MM.1S (cell line): ENCODE measurements at regions not wholly inside any gene's neighbourhood (a gene's known extent, or its start where the extent isn't known, plus 50 kb on each side); places are given as distances from the start of the nearest gene placed in this dataset.
"Not testable (repeated sequence)": the region's sequence is repeated elsewhere in the genome, so short reads cannot be mapped to it uniquely, and the experiment has no call there.

ENCODE experiments used
- DNase-seq: peaks from one replicate; pipeline ENCODE4 v3.0.0-alpha.2; 2015
- H2AFZ ChIP-seq: fragments of 300-600 bp; sonication (generic); 2 replicates; pipeline ENCODE4 v1.6.0; 2016; ENCODE audit warnings: antibody characterized with exemption, low read length
- H3F3A ChIP-seq: fragments of 300-600 bp; sonication (generic); 2 replicates; pipeline ENCODE4 v1.6.1; 2016; ENCODE audit warnings: mild to moderate bottlenecking, antibody characterized with exemption, low read length, moderate library complexity, mixed read lengths; ENCODE audit not compliant: insufficient read depth
- H3K27ac ChIP-seq: fragments of 300-600 bp; sonication (generic); 2 replicates; pipeline ENCODE4 v1.5.1; 2016; ENCODE audit warnings: mild to moderate bottlenecking, low read length
- H3K27me3 ChIP-seq: fragments of 300-600 bp; sonication (generic); replicated peaks from 2 replicates; pipeline ENCODE4 v1.6.0; 2016; ENCODE audit warnings: low read length; ENCODE audit not compliant: insufficient read depth
- H3K36me3 ChIP-seq: fragments of 300-600 bp; sonication (generic); replicated peaks from 2 replicates; pipeline ENCODE4 v1.6.1; 2016; ENCODE audit warnings: mild to moderate bottlenecking, low read length, mixed read lengths; ENCODE audit not compliant: insufficient read depth
- H3K4me1 ChIP-seq: fragments of 300-600 bp; sonication (generic); 2 replicates; pipeline ENCODE4 v1.6.1; 2016; ENCODE audit warnings: low read length, mixed read lengths
- H3K4me2 ChIP-seq: fragments of 300-600 bp; sonication (generic); 2 replicates; pipeline ENCODE4 v1.6.0; 2016; ENCODE audit warnings: low read depth, low read length
- H3K4me3 ChIP-seq: fragments of 300-600 bp; sonication (generic); 2 replicates; pipeline ENCODE4 v1.5.1; 2016; ENCODE audit warnings: low read length, mixed read lengths
- H3K79me2 ChIP-seq: fragments of 300-600 bp; sonication (generic); 2 replicates; pipeline ENCODE4 v1.6.1; 2016; ENCODE audit warnings: mixed run types, low read length, mixed read lengths
- H3K9ac ChIP-seq: fragments of 300-600 bp; sonication (generic); 2 replicates; pipeline ENCODE4 v1.6.1; 2016; ENCODE audit warnings: low read length, mixed read lengths
- H3K9me2 ChIP-seq: fragments of 300-600 bp; sonication (generic); replicated peaks from 2 replicates; pipeline ENCODE4 v1.6.1; 2016; ENCODE audit warnings: mild to moderate bottlenecking, low read length, mixed read lengths; ENCODE audit not compliant: insufficient read depth
- H3K9me3 ChIP-seq: fragments of 300-600 bp; sonication (generic); replicated peaks from 2 replicates; pipeline ENCODE4 v1.6.1; 2016; ENCODE audit warnings: mild to moderate bottlenecking, low read length, mixed read lengths; ENCODE audit not compliant: insufficient read depth
- H4K20me1 ChIP-seq: fragments of 300-600 bp; sonication (generic); 2 replicates; pipeline ENCODE4 v1.6.1; 2016; ENCODE audit warnings: mild to moderate bottlenecking, low read length, moderate library complexity, mixed read lengths; ENCODE audit not compliant: insufficient read depth
- EZH2 ChIP-seq: fragments of 300-600 bp; sonication (generic); optimal IDR thresholded peaks from 2 replicates; pipeline ENCODE3; 2017; ENCODE audit warnings: low read depth, mild to moderate bottlenecking, antibody characterized with exemption, low read length, mixed read lengths
- EZH2phosphoT487 ChIP-seq: fragments of 300-600 bp; sonication (generic); IDR thresholded peaks from 2 replicates; pipeline ENCODE4 v1.6.1; 2018; ENCODE audit warnings: antibody characterized with exemption, low read length
- TF ChIP-seq, protein P1 (sequence below): fragments of 300-600 bp; sonication (generic); IDR thresholded peaks from 2 replicates; pipeline ENCODE4 v1.5.1; 2016; ENCODE audit warnings: antibody characterized with exemption, low read length, mixed read lengths

DNA sequence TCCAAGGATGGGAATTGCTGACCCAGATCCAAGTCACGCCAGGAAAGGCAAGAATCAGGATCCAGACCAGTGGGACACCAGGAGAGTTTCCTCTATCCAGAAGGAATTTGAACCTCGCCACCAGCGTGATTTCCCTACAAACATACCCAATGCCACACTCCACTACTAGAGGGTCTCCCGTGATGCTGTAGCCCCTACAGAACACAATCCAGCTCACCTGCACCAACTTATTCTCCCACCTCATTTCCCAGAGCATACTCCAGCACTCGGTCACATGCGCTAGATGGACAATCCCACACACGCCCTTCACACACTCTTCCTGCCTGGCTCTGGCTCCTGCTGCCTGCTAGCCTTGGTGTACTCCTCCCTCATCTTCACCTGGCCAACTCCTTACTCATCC lies 142.1 kb upstream of the PDE1C start:
- H3F3A ChIP-seq, result no peaks in the 10 kb centered on the region
- H3K27ac ChIP-seq, result no peak overlapping the region
- no peaks in the 10 kb centered on the region for H3K9me3 ChIP-seq
- H3K36me3 ChIP-seq, result no peaks in the 10 kb centered on the region
- no peaks in the 10 kb centered on the region for H3K4me1 ChIP-seq
- no peak for DNase-seq
- H2AFZ ChIP-seq, result no peak overlapping the region
- TF ChIP-seq EZH2 (no peak), EZH2phosphoT487 (no peak)
- TF ChIP-seq, protein P1, sequence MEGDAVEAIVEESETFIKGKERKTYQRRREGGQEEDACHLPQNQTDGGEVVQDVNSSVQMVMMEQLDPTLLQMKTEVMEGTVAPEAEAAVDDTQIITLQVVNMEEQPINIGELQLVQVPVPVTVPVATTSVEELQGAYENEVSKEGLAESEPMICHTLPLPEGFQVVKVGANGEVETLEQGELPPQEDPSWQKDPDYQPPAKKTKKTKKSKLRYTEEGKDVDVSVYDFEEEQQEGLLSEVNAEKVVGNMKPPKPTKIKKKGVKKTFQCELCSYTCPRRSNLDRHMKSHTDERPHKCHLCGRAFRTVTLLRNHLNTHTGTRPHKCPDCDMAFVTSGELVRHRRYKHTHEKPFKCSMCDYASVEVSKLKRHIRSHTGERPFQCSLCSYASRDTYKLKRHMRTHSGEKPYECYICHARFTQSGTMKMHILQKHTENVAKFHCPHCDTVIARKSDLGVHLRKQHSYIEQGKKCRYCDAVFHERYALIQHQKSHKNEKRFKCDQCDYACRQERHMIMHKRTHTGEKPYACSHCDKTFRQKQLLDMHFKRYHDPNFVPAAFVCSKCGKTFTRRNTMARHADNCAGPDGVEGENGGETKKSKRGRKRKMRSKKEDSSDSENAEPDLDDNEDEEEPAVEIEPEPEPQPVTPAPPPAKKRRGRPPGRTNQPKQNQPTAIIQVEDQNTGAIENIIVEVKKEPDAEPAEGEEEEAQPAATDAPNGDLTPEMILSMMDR, result no peak
- H3K79me2 ChIP-seq, result no peaks in the 10 kb centered on the region
- H3K9me2 ChIP-seq, result no peaks in the 10 kb centered on the region
- no peak overlapping the region for H3K9ac ChIP-seq
- no peak overlapping the region for H3K4me2 ChIP-seq
- H4K20me1 ChIP-seq, result no peaks in the 10 kb centered on the region
- no peak overlapping the region for H3K4me3 ChIP-seq
- no peaks in the 10 kb centered on the region for H3K27me3 ChIP-seq

- H3F3A ChIP-seq, result no peaks in the 10 kb centered on the region
- H3K36me3 ChIP-seq, result no peaks in the 10 kb centered on the region
- H3K4me1 ChIP-seq, result no peaks in the 10 kb centered on the region; the same call in 1 of the 2 replicates
- H4K20me1 ChIP-seq, result no peaks in the 10 kb centered on the region
- TF ChIP-seq EZH2 (no peak), EZH2phosphoT487 (no peak)
- TF ChIP-seq, protein P1, result 0 out of 2 replicates have a peak, but pooled peaks have one; percentile 3
- H3K27ac ChIP-seq, result no peak overlapping the region
- no peak overlapping the region for H3K4me3 ChIP-seq
- H3K79me2 ChIP-seq, result no peaks in the 10 kb centered on the region
- no peak overlapping the region for H3K4me2 ChIP-seq
- no peak for DNase-seq
- H3K27me3 ChIP-seq, result no peaks in the 10 kb centered on the region
- no peak overlapping the region for H3K9ac ChIP-seq
- no peaks in the 10 kb centered on the region for H3K9me2 ChIP-seq
- H2AFZ ChIP-seq, result no peak overlapping the region
- H3K9me3 ChIP-seq, result no peaks in the 10 kb centered on the region
Measured at GRCh38 chr7:32206987-32207386, 136.8 kb upstream of the PDE1C start.

DNA sequence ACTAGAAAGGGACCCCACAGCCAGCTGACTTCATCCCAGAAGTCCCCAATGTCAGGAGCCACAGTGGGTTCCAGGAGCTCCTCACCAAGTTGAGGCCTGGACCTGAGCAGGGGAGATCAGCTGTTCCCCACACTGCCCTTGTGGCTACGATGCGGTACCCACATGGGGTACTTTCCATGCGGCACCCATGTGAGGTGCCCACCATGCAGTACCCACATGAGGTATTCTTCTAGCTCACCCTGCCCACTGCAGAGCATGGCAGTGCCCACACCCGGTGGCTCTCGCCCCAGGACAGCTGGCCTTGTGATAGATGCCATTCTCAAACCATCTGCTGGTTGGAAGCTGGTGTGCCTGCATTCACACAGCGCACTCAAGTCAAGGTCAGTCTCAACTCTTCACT lies 136.3 kb upstream of the PDE1C start:
- no peaks in the 10 kb centered on the region for H3K79me2 ChIP-seq
- no peaks in the 10 kb centered on the region for H4K20me1 ChIP-seq
- H2AFZ ChIP-seq, result no peak overlapping the region
- H3K9me2 ChIP-seq, result no peaks in the 10 kb centered on the region
- no peaks in the 10 kb centered on the region for H3K9me3 ChIP-seq
- no peak overlapping the region for H3K4me3 ChIP-seq
- H3F3A ChIP-seq, result no peaks in the 10 kb centered on the region
- H3K4me2 ChIP-seq, result no peak overlapping the region
- DNase-seq, result no peak
- no peak overlapping the region for H3K9ac ChIP-seq
- H3K4me1 ChIP-seq, result no peaks in the 10 kb centered on the region; the same call in 1 of the 2 replicates
- no peaks in the 10 kb centered on the region for H3K27me3 ChIP-seq
- H3K36me3 ChIP-seq, result no peaks in the 10 kb centered on the region
- H3K27ac ChIP-seq, result no peak overlapping the region
- TF ChIP-seq, protein P1, result no peak

DNA sequence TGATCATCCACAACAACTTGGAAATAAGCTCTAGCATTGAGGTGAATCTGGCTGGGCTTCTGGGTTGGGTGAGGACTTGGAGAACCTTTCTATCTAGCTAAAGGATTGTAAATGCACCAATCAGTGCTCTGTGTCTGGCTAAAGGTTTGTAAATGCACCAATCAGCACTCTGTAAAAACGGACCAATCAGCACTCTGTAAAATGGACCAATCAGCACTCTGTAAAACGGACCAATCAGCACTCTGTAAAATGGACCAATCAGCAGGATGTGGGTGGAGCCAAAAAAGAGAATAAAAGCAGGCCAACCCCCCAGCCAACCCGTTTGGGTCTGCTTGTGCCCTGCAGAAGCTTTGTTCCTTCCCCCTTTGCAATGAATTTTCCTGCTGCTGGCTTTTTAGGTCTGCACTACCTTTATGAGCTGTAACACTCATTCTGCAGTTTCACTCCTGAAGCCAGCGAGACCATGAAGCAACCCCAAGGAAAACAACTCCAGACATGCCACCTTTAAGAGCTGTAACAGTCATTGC lies 135.2 kb upstream of the PDE1C start:
- not testable (repeated sequence) for H3K9me2 ChIP-seq, H3K36me3 ChIP-seq, H3K4me2 ChIP-seq, H3K9ac ChIP-seq, H3K4me3 ChIP-seq, H3K9me3 ChIP-seq, H3K27ac ChIP-seq, H3F3A ChIP-seq, DNase-seq, H3K27me3 ChIP-seq, H3K79me2 ChIP-seq, H2AFZ ChIP-seq, H3K4me1 ChIP-seq, H4K20me1 ChIP-seq
